ENCODE measurements at regions not wholly inside any gene's neighbourhood (a gene's known extent, or its start where the extent isn't known, plus 50 kb on each side); places are given as distances from the start of the nearest gene placed in this dataset.

- DNase-seq (no peak), ATAC-seq (no peak), FAIRE-seq (no peak)
- Histone ChIP-seq H3K9me3 (no peaks in the 10 kb centered on the region), H3K4me3 (no peak overlapping the region), H3K4me1 (no peaks in the 10 kb centered on the region), H3K27me3 (no peaks in the 10 kb centered on the region), H3K27ac (no peak overlapping the region), H3K36me3 (no peaks in the 10 kb centered on the region)
- TF ChIP-seq CTCF (IDR thresholded peaks at IDR 0.05) = no peak
- WGBS, 2 donors = 68 to 77% methylated on average over 4 of the region's 4 CpGs
- intact Hi-C loops (cut with DNase I) = no loop called here
Measured at GRCh38 chr6:62914530-62914929, 296.7 kb upstream of the FKBP1C start.

- no peak for FAIRE-seq
- Histone ChIP-seq H3K27ac (no peak overlapping the region), H3K36me3 (no peaks in the 10 kb centered on the region), H3K4me3 (no peak overlapping the region), H3K9me3 (no peaks in the 10 kb centered on the region), H3K27me3 (no peaks in the 10 kb centered on the region), H3K4me1 (no peaks in the 10 kb centered on the region)
- TF ChIP-seq CTCF (IDR thresholded peaks at IDR 0.05) = no peak
- no peak for DNase-seq
- intact Hi-C loops (cut with DNase I) = no loop called here
- no peak for ATAC-seq
Measured at GRCh38 chr6:62923728-62924127, 287.5 kb upstream of the FKBP1C start.

- H3K27me3 ChIP-seq = no peaks in the 10 kb centered on the region
- no peak for FAIRE-seq
- no peak overlapping the region for H3K27ac ChIP-seq
- H3K4me3 ChIP-seq = no peak overlapping the region
- no peak for TF ChIP-seq CTCF (IDR thresholded peaks at IDR 0.05)
- peaks cover 0 to 3% (median 0%) of the 10 kb centered on the region in 3 donors for H3K4me1 ChIP-seq
- 26 to 27% methylated on average over 3 of the region's 3 CpGs for WGBS, 2 donors
- no peaks in the 10 kb centered on the region for H3K9me3 ChIP-seq
- DNase-seq = no peak
- H3K36me3 ChIP-seq = no peaks in the 10 kb centered on the region
- intact Hi-C loops (cut with DNase I) = no loop called here
- ATAC-seq = no peak
Measured at GRCh38 chr6:62940848-62941247, 270.4 kb upstream of the FKBP1C start.

- intact Hi-C loops (cut with DNase I) = no loop called here
- no peaks in the 10 kb centered on the region for H3K9me3 ChIP-seq
- H3K36me3 ChIP-seq = no peaks in the 10 kb centered on the region
- WGBS, 2 donors = 85 to 89% methylated on average over 3 of the region's 3 CpGs
- no peak overlapping the region for H3K27ac ChIP-seq
- DNase-seq = no peak
- no peak for ATAC-seq
- TF ChIP-seq CTCF (IDR thresholded peaks at IDR 0.05) = no peak
- peaks cover 0 to 3% (median 0%) of the 10 kb centered on the region in 3 donors for H3K4me1 ChIP-seq
- no peak for FAIRE-seq
- no peaks in the 10 kb centered on the region for H3K27me3 ChIP-seq
- no peak overlapping the region for H3K4me3 ChIP-seq
Measured at GRCh38 chr6:62942000-62942399, 269.3 kb upstream of the FKBP1C start.

- no peaks in the 10 kb centered on the region for H3K4me1 ChIP-seq
- intact Hi-C loops (cut with DNase I) = no loop called here
- no peak for FAIRE-seq
- ATAC-seq = no peak
- DNase-seq = no peak
- no peak overlapping the region for H3K4me3 ChIP-seq
- no peak for TF ChIP-seq CTCF (IDR thresholded peaks at IDR 0.05)
- no peaks in the 10 kb centered on the region for H3K9me3 ChIP-seq
- H3K36me3 ChIP-seq = no peaks in the 10 kb centered on the region
- no peaks in the 10 kb centered on the region for H3K27me3 ChIP-seq
- WGBS, 2 donors = 78 to 84% methylated on average over 2 of the region's 2 CpGs
- H3K27ac ChIP-seq = no peak overlapping the region
Measured at GRCh38 chr6:62968834-62969233, 242.4 kb upstream of the FKBP1C start.

Measured in pancreas (tissue), 10 donors.